GM23248 (cell line): ENCODE measurements at regions not wholly inside any gene's neighbourhood (a gene's known extent, or its start where the extent isn't known, plus 50 kb on each side); places are given as distances from the start of the nearest gene placed in this dataset.

ENCODE experiments used
- EZH2 ChIP-seq: fragments of 200-600 bp; sonication (generic); IDR thresholded peaks from 2 replicates; pipeline ENCODE4 v1.6.1; 2018; ENCODE audit warnings: antibody characterized with exemption, mild to moderate bottlenecking; ENCODE audit not compliant: insufficient read depth, poor library complexity, severe bottlenecking
- EZH2phosphoT487 ChIP-seq: fragments of 200-600 bp; sonication (generic); IDR thresholded peaks from 2 replicates; pipeline ENCODE4 v1.6.1; 2018; ENCODE audit warnings: antibody characterized with exemption, moderate library complexity, mild to moderate bottlenecking, low read depth; ENCODE audit not compliant: insufficient read depth

DNA sequence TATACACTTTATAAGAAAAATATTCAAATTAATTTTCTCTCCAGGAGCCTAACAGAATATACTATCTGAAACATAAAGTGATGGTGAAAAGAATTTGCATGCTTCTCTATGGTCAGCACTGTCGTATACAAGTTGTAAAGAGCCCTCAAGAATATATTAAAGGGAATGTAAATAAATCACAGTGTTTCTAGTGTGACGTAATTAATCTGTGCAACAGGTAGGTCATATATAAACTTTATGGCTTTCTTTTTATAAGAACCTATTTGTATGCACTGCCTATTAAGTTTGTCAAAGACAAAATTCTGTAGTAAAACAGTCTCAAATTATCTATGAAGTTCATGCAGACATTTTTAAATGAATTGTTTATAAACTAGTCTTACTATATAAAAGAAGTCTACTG, 347.9 kb upstream of the EYS start:
- TF ChIP-seq EZH2: no peak
- TF ChIP-seq EZH2phosphoT487: no peak
